Neural cell (in vitro differentiated cells): ENCODE measurements at regions not wholly inside any gene's neighbourhood (a gene's known extent, or its start where the extent isn't known, plus 50 kb on each side); places are given as distances from the start of the nearest gene placed in this dataset.

Experiments used
- H2AFZ ChIP-seq: fragments of 200-600, 300-800 bp; sonication (generic), shearing (Covaris generic); 2 replicates; pipeline ENCODE4 v1.6.0; 2014; ENCODE audit warnings: low read depth, mild to moderate bottlenecking, antibody characterized with exemption, low read length, moderate library complexity
- H3F3A ChIP-seq: fragments of 200-600 bp; shearing (Covaris generic); 2 replicates; pipeline ENCODE4 v1.6.1; 2016; ENCODE audit warnings: mild to moderate bottlenecking, moderate library complexity, mixed read lengths, antibody characterized with exemption, low read length; ENCODE audit not compliant: insufficient read depth, poor library complexity, severe bottlenecking
- H3K27ac ChIP-seq: fragments of 200-600, 300-800 bp; sonication (generic), shearing (Covaris generic); 2 replicates; pipeline ENCODE4 v1.5.1; 2014; ENCODE audit warnings: mild to moderate bottlenecking, low read length, moderate library complexity
- H3K27me3 ChIP-seq: fragments of 300-800, 200-600 bp; sonication (generic), shearing (Covaris generic); 2 replicates; pipeline ENCODE4 v1.6.0; 2014; ENCODE audit warnings: mild to moderate bottlenecking, low read depth, low read length, moderate library complexity; ENCODE audit not compliant: insufficient read depth
- H3K36me3 ChIP-seq: fragments of 300-800, 200-600 bp; sonication (generic), shearing (Covaris generic); 2 replicates; pipeline ENCODE4 v1.5.1; 2014; ENCODE audit warnings: mild to moderate bottlenecking, antibody characterized with exemption, low read length, moderate library complexity; ENCODE audit not compliant: insufficient read depth
- H3K4me2 ChIP-seq: fragments of 300-800, 200-600 bp; sonication (generic), shearing (Covaris generic); 2 replicates; pipeline ENCODE4 v1.6.0; 2014; ENCODE audit warnings: mild to moderate bottlenecking, low read length
- H3K4me3 ChIP-seq: fragments of 300-800, 200-600 bp; sonication (generic), shearing (Covaris generic); 2 replicates; pipeline ENCODE4 v1.5.1; 2014; ENCODE audit warnings: mild to moderate bottlenecking, low read length, moderate library complexity
- H3K79me2 ChIP-seq: fragments of 200-600 bp; shearing (Covaris generic); replicated peaks from 2 replicates; pipeline ENCODE4 v1.6.0; 2014; ENCODE audit warnings: mild to moderate bottlenecking, low read length, moderate library complexity; ENCODE audit not compliant: insufficient read depth
- H3K9ac ChIP-seq: fragments of 300-800, 200-600 bp; sonication (generic), shearing (Covaris generic); 2 replicates; pipeline ENCODE4 v1.6.1; 2016; ENCODE audit warnings: mild to moderate bottlenecking, low read length, mixed read lengths
- H3K9me2 ChIP-seq: fragments of 200-600 bp; shearing (Covaris generic); 2 replicates; pipeline ENCODE4 v1.6.1; 2016; ENCODE audit warnings: mild to moderate bottlenecking, low read length, mixed read lengths; ENCODE audit not compliant: insufficient read depth
- H3K9me3 ChIP-seq: fragments of 200-600, 300-800 bp; sonication (generic), shearing (Covaris generic); 2 replicates; pipeline ENCODE4 v1.6.1; 2016; ENCODE audit warnings: mild to moderate bottlenecking, mixed run types, low read length, moderate library complexity, mixed read lengths
- H4K20me1 ChIP-seq: fragments of 200-600 bp; shearing (Covaris generic); 2 replicates; pipeline ENCODE4 v1.6.1; 2016; ENCODE audit warnings: mild to moderate bottlenecking, mixed run types; ENCODE audit not compliant: insufficient read depth
- CTCF ChIP-seq: fragments of 450-650 bp; IDR thresholded peaks from 2 replicates; pipeline ENCODE4 v1.5.1; 2014; ENCODE audit warnings: antibody characterized with exemption, mild to moderate bottlenecking, moderate library complexity; ENCODE audit not compliant: poor library complexity, severe bottlenecking
- EP300 ChIP-seq: fragments of 450-650 bp; conservative IDR thresholded peaks from 2 replicates; pipeline ENCODE4 v1.6.1; 2014; ENCODE audit warnings: antibody characterized with exemption, mild to moderate bottlenecking, moderate library complexity; ENCODE audit not compliant: poor library complexity, severe bottlenecking
- EZH2 ChIP-seq: fragments of 200-600, 300-800 bp; shearing (Covaris generic), sonication (generic); IDR thresholded peaks from 2 replicates; pipeline ENCODE4 v1.6.1; 2014; ENCODE audit warnings: antibody characterized with exemption, low read length, borderline replicate concordance, mild to moderate bottlenecking; ENCODE audit not compliant: insufficient read depth, poor library complexity, severe bottlenecking
- MXI1 ChIP-seq: fragments of 450-650 bp; conservative IDR thresholded peaks from 2 replicates; pipeline ENCODE4 v1.6.1; 2014; ENCODE audit warnings: antibody characterized with exemption, mild to moderate bottlenecking; ENCODE audit not compliant: poor library complexity, severe bottlenecking
- POLR2AphosphoS5 ChIP-seq: IDR thresholded peaks from 2 replicates; pipeline ENCODE4 v1.6.1; 2012
- RAD21 ChIP-seq: fragments of 450-650 bp; conservative IDR thresholded peaks from 2 replicates; pipeline ENCODE4 v1.6.1; 2014; ENCODE audit warnings: antibody characterized with exemption, mild to moderate bottlenecking, moderate library complexity
- REST ChIP-seq: IDR thresholded peaks from 2 replicates; pipeline ENCODE4 v1.6.1; 2012; ENCODE audit warnings: borderline replicate concordance
- SMC3 ChIP-seq: fragments of 450-650 bp; conservative IDR thresholded peaks from 2 replicates; pipeline ENCODE4 v1.6.1; 2014; ENCODE audit warnings: antibody characterized with exemption, mild to moderate bottlenecking, moderate library complexity; ENCODE audit not compliant: poor library complexity
- TAF1 ChIP-seq: IDR thresholded peaks from 2 replicates; pipeline ENCODE4 v1.6.1; 2012; ENCODE audit warnings: low read depth

- Histone ChIP-seq H3K27ac (no peak overlapping the region), H2AFZ (no peak overlapping the region), H3K9ac (no peak overlapping the region), H3K4me3 (no peak overlapping the region), H3K9me3 (no peaks in the 10 kb centered on the region), H3K36me3 (no peaks in the 10 kb centered on the region), H3K79me2 (no peaks in the 10 kb centered on the region), H3K4me2 (no peak overlapping the region), H3K27me3 (no peaks in the 10 kb centered on the region), H3K9me2 (no peaks in the 10 kb centered on the region), H3F3A (no peaks in the 10 kb centered on the region), H4K20me1 (no peaks in the 10 kb centered on the region)
- no peak for TF ChIP-seq SMC3
- TF ChIP-seq REST: no peak
- TF ChIP-seq EZH2: no peak
- no peak for TF ChIP-seq CTCF
- TF ChIP-seq MXI1: no peak
- no peak for TF ChIP-seq TAF1
- no peak for TF ChIP-seq POLR2AphosphoS5
- TF ChIP-seq RAD21: no peak
- TF ChIP-seq EP300: no peak
Measured at GRCh38 chr16:13768471-13768870, 151.5 kb upstream of the ERCC4 start.

- no peak for TF ChIP-seq CTCF
- Histone ChIP-seq H3K9ac (no peak overlapping the region), H3K27ac (no peak overlapping the region), H3K36me3 (no peaks in the 10 kb centered on the region), H3K27me3 (no peaks in the 10 kb centered on the region), H3K4me3 (no peak overlapping the region), H2AFZ (no peak overlapping the region), H3K4me2 (no peak overlapping the region), H3K9me3 (no peaks in the 10 kb centered on the region), H3K79me2 (no peaks in the 10 kb centered on the region), H4K20me1 (no peaks in the 10 kb centered on the region), H3F3A (no peaks in the 10 kb centered on the region), H3K9me2 (no peaks in the 10 kb centered on the region)
Measured at GRCh38 chr16:13770436-13770835, 149.5 kb upstream of the ERCC4 start.
